Memory B cell (primary cell): ENCODE measurements at regions not wholly inside any gene's neighbourhood (a gene's known extent, or its start where the extent isn't known, plus 50 kb on each side); places are given as distances from the start of the nearest gene placed in this dataset.
"Not testable (repeated sequence)": the region's sequence is repeated elsewhere in the genome, so short reads cannot be mapped to it uniquely, and the experiment has no call there.

ENCODE experiments used
- ATAC-seq: fragments of 150-1000 bp; cut with Tn5 transposase; 2 replicates; pipeline ENCODE4 v1.10.0; 2021; ENCODE audit warnings: low read depth, mild to moderate bottlenecking, moderate library complexity
- DNase-seq, 2 donors: peaks; one replicate each; pipeline ENCODE4 v3.0.0; 2022; ENCODE audit warnings: low spot score in 2 of 2
- H3K27ac Mint-ChIP-seq: one replicate; pipeline ENCODE4 v1.8.0; 2022; ENCODE audit warnings: mild to moderate bottlenecking, moderate library complexity, mixed read lengths
- H3K27me3 Mint-ChIP-seq: one replicate; pipeline ENCODE4 v1.8.0; 2022; ENCODE audit warnings: mixed read lengths
- H3K36me3 Mint-ChIP-seq: one replicate; pipeline ENCODE4 v1.8.0; 2022; ENCODE audit warnings: mild to moderate bottlenecking, mixed read lengths
- H3K4me1 Mint-ChIP-seq: one replicate; pipeline ENCODE4 v1.8.0; 2022; ENCODE audit warnings: mixed read lengths
- H3K4me3 Mint-ChIP-seq: one replicate; pipeline ENCODE4 v1.8.0; 2022; ENCODE audit warnings: mild to moderate bottlenecking, moderate library complexity, mixed read lengths
- H3K9me3 Mint-ChIP-seq: one replicate; pipeline ENCODE4 v1.8.0; 2022; ENCODE audit warnings: mixed read lengths

DNA sequence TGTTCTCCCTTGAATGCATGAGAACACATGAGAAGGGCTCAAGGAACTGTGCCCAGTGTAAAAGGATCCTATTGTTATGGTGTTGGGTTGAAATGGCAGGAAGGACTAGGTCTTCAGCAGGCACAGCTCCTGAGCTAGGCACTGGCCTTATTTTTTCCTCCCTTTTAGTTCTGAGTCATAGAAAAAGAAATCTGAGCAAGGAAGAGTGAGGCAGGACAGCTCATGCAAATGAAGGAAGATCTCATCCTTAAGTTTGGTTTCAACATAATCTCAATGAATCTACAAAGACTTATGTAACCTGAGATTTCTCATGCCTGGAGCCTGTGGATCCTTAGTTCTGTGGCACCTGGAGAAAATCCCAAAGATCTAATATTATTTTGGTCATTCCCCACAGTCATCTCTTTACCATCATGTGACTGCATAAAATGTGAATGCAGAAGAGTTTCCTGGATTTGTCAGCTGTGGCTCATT lies 188.6 kb upstream of the TBL1XR1 start:
- H3K4me1 Mint-ChIP-seq, result peaks cover 3% of the 10 kb centered on the region
- DNase-seq (no peak), ATAC-seq (no peak)
- H3K27me3 Mint-ChIP-seq, result no peaks in the 10 kb centered on the region
- no peaks in the 10 kb centered on the region for H3K9me3 Mint-ChIP-seq
- no peak overlapping the region for H3K4me3 Mint-ChIP-seq
- peak overlapping the region; percentile 37 for H3K27ac Mint-ChIP-seq
- no peaks in the 10 kb centered on the region for H3K36me3 Mint-ChIP-seq

DNA sequence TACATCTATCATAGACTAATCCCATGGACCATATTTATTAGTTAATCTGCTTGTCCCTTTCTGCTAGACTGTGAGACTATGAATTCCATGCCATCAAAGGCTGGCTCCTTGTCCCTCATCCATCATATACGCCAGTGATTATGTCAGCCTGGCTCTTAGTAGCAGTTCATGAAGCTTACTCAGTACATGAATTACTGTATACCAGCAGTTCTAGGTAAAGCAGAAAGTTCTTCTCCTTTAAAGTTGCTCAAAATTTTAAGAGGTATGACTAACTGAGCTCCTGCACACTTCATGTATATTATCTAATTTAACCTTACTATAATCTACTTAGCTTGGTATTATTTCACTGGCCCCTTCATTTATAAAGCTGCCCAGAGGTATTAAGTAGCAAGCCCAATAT lies 190.9 kb upstream of the TBL1XR1 start:
- Mint-ChIP-seq H3K27ac (no peak overlapping the region), H3K4me1 (peaks cover 3% of the 10 kb centered on the region), H3K4me3 (no peak overlapping the region), H3K9me3 (no peaks in the 10 kb centered on the region), H3K36me3 (no peaks in the 10 kb centered on the region), H3K27me3 (no peaks in the 10 kb centered on the region)
- ATAC-seq (no peak), DNase-seq (no peak)

GRCh38 chr3:177394231-177395024 lies 197.1 kb upstream of the TBL1XR1 start:
- H3K4me3 Mint-ChIP-seq, result peak overlapping the region; percentile 14
- DNase-seq, H3K4me1 Mint-ChIP-seq, ATAC-seq, H3K9me3 Mint-ChIP-seq, H3K36me3 Mint-ChIP-seq, H3K27me3 Mint-ChIP-seq, H3K27ac Mint-ChIP-seq: not testable (repeated sequence)

DNA sequence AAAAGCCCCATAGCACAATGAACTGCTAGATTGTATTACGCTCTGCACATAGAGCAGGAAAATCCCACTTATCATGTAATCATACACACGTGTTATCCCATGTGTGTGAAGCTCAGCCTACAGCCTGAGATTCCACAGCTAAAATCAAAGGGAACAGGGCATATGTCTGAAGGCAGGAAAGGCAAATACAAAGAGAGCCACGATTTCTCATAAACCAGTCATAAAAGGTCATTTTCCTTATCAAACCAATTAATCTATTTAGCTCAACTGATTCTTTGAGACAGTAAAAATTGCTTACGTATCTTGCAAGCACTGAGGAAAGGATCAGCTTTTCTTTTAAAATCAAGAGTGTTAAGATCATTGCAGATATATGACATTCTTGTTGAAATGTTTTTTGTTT lies 199.5 kb upstream of the TBL1XR1 start:
- Mint-ChIP-seq H3K4me3 (no peak overlapping the region), H3K9me3 (no peaks in the 10 kb centered on the region), H3K36me3 (no peaks in the 10 kb centered on the region), H3K27ac (no peak overlapping the region), H3K27me3 (no peaks in the 10 kb centered on the region), H3K4me1 (no peaks in the 10 kb centered on the region)
- ATAC-seq, result no peak
- no peak for DNase-seq

GRCh38 chr3:177401375-177401774 lies 204.1 kb upstream of the TBL1XR1 start:
- H3K36me3 Mint-ChIP-seq, result no peaks in the 10 kb centered on the region
- H3K4me3 Mint-ChIP-seq, result no peak overlapping the region
- H3K4me1 Mint-ChIP-seq, result no peaks in the 10 kb centered on the region
- ATAC-seq, result no peak
- no peak for DNase-seq
- H3K9me3 Mint-ChIP-seq, result no peaks in the 10 kb centered on the region
- H3K27me3 Mint-ChIP-seq, result no peaks in the 10 kb centered on the region
- no peak overlapping the region for H3K27ac Mint-ChIP-seq

DNA sequence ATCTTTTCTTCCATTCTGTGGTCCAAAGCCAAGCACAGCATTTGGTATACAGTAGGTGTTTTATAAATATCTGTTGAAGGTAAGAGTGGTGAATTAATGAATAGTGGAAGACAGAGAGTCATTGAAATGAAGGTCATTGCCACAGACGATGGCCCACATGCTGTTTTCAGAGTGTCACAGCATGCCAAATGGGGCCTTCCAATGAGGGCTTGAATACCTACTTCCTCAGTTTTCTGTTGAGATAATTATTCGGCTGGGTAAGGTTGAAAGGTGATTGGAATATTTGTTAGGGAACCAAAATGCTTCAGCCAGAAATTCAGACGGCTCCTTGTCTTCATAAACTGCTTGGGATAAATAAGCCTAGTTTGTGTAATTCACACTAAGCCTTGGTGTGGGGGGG lies 205.3 kb upstream of the TBL1XR1 start:
- no peaks in the 10 kb centered on the region for H3K36me3 Mint-ChIP-seq
- no peaks in the 10 kb centered on the region for H3K4me1 Mint-ChIP-seq
- no peaks in the 10 kb centered on the region for H3K9me3 Mint-ChIP-seq
- H3K27me3 Mint-ChIP-seq, result no peaks in the 10 kb centered on the region
- no peak for DNase-seq
- no peak for ATAC-seq
- no peak overlapping the region for H3K27ac Mint-ChIP-seq
- no peak overlapping the region for H3K4me3 Mint-ChIP-seq

DNA sequence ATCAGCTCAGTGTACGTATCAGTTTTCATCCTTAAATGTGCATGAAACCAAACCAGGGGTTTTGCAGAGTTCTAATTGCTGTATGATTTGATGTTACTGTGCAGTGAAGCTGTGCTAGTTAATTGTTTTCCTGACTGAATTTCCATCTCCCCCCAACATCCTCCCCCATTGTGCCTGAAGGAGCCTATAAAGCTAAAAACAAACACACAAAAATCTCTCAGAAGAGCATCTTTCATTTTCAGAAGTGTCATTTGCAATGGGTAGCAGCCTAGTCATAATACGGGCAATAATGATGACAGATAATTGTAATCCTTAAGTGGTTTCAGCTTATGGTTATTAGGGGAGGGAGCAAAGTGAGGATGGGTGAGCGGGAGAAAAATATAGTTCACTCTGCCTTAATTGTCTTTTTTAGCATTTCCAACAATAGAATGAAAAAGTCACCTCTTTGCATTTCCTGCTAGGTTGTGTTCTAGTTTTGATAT lies 207.9 kb upstream of the TBL1XR1 start:
- Mint-ChIP-seq H3K9me3 (no peaks in the 10 kb centered on the region), H3K4me1 (no peaks in the 10 kb centered on the region), H3K27me3 (no peaks in the 10 kb centered on the region), H3K36me3 (no peaks in the 10 kb centered on the region), H3K27ac (no peak overlapping the region), H3K4me3 (no peak overlapping the region)
- no peak for DNase-seq
- no peak for ATAC-seq

GRCh38 chr3:177410730-177411129 lies 213.4 kb upstream of the TBL1XR1 start:
- Mint-ChIP-seq H3K27me3 (no peaks in the 10 kb centered on the region), H3K9me3 (no peaks in the 10 kb centered on the region), H3K4me1 (peaks cover 4% of the 10 kb centered on the region), H3K4me3 (no peak overlapping the region), H3K27ac (no peak overlapping the region), H3K36me3 (no peaks in the 10 kb centered on the region)
- ATAC-seq (no peak), DNase-seq (no peak)

GRCh38 chr3:177411201-177411600 lies 213.9 kb upstream of the TBL1XR1 start:
- Mint-ChIP-seq H3K9me3 (no peaks in the 10 kb centered on the region), H3K4me3 (no peak overlapping the region), H3K36me3 (no peaks in the 10 kb centered on the region), H3K4me1 (peaks cover 4% of the 10 kb centered on the region), H3K27me3 (no peaks in the 10 kb centered on the region), H3K27ac (no peak overlapping the region)
- ATAC-seq (no peak), DNase-seq (no peak)

DNA sequence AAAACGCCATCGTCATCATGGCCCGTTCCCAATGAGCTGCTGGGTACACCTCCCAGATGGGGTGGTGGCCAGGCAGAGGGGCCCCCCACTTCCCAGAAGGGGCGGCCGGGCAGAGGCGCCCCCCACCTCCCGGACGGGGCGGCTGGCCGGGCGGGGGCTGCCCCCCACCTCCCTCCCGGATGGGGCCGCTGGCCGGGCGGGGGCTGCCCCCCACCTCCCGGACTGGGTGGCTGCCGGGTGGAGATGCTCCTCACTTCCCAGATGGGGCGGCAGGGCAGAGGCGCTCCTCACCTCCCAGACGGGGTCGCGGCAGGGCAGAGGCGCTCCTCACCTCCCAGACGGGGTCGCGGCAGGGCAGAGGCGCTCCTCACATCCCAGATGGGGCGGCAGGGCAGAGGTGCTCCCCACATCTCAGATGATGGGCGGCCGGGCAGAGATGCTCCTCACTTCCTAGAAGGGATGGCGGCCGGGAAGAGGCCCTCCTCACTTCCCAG lies 215.4 kb upstream of the TBL1XR1 start:
- not testable (repeated sequence) for H3K27ac Mint-ChIP-seq, ATAC-seq, H3K36me3 Mint-ChIP-seq, H3K4me3 Mint-ChIP-seq, H3K4me1 Mint-ChIP-seq, H3K9me3 Mint-ChIP-seq, DNase-seq, H3K27me3 Mint-ChIP-seq

GRCh38 chr3:177414093-177414492 lies 216.8 kb upstream of the TBL1XR1 start:
- Mint-ChIP-seq H3K27me3 (no peaks in the 10 kb centered on the region), H3K27ac (no peak overlapping the region), H3K36me3 (no peaks in the 10 kb centered on the region), H3K4me3 (no peak overlapping the region), H3K4me1 (peaks cover 4% of the 10 kb centered on the region), H3K9me3 (no peaks in the 10 kb centered on the region)
- ATAC-seq, result no peak
- no peak for DNase-seq

DNA sequence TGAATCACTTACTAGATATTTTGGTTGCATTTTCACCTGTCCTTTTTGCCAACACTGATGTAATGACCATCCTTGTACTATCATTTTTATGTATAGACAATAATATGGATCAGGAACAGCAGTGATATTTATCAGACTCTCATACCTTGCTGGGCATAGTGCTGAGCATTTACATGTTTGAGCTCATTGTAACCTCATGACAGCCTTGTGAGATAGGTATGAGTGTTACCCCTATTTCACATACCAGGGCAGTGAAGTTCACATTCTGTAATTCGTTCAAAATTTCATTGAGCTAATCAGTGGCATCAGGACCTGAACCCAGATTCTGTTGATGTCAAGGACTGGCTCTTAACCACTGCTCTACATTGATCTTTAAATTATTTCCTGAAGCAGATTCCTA lies 221.5 kb upstream of the TBL1XR1 start:
- Mint-ChIP-seq H3K27ac (no peak overlapping the region), H3K9me3 (no peaks in the 10 kb centered on the region), H3K4me3 (no peak overlapping the region), H3K36me3 (no peaks in the 10 kb centered on the region), H3K4me1 (peaks cover 4% of the 10 kb centered on the region), H3K27me3 (peaks cover 1% of the 10 kb centered on the region)
- DNase-seq (no peak), ATAC-seq (no peak)

DNA sequence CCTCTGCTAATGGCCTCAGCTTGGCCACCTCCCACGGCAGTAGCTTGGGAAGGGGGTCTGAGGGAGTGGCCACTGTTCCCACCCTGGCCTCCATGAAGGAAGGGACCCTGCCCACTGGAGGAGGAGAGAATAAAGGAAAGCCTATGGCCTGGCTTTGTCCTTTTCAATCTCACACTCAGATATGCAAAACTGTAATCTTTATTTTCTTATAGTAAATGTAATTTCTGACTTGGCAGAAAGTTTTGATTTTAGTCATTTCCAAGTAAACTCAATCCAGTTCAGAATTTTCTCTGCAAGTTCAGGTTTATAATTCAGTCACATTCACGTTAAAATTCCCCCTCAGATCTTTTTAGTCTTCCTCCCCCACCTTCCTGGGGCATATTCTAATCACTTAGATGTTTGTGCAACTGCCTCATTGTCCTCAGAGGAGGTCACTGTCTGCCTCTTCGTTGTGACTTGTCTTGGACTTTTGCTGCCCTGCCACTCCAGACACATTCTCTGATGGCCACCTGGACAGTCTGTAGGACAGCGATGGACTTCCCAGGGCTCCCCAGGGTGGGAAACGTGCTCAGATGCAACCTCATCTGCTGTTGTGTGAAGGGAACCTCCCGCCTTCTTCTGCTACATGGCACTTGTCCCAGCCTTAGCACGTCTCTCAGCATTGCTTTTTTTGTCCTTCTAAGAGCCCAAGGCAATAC lies 222.8 kb upstream of the TBL1XR1 start:
- ATAC-seq (no peak), DNase-seq (no peak)
- Mint-ChIP-seq H3K4me3 (no peak overlapping the region), H3K36me3 (no peaks in the 10 kb centered on the region), H3K27ac (no peak overlapping the region), H3K27me3 (peaks cover 1% of the 10 kb centered on the region), H3K9me3 (no peaks in the 10 kb centered on the region), H3K4me1 (peaks cover 4% of the 10 kb centered on the region)

DNA sequence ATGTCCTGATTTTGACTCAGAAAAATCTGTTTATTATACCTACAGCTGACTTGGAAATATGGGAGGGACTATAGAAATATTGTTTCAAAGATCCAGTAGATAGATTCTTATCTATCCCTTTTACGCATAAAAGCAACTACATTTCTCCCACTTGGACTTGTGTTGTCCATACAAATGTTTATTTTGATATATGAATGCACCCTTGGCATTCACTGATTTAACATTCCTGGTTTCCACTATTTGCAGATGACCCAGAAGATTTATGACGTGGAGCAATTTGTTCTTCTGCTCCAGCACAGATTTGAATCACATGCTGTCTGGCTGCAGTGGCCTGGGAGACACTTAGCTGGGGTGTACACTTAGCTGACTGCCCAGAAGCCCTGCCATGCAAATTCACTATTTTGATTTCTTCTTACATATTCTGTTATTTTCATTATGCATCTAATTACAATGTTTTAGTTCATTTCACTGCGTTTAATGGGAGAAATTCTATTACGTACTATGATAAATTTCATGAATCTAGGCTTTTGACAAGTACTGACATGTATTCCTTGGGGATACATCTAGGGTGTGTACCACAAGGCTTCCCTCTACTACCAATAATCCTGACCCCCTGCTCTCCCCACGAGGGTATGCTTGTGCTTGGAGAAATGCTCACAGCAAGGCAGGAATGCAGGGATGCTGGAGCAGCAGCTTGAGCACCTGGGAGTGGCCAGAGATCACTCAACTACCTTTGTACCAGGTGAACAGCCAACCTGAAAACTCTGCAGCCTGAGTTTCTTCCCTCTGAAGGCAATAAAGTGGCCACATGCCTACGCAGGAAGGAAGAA lies 223.6 kb upstream of the TBL1XR1 start:
- H3K27ac Mint-ChIP-seq, result no peak overlapping the region
- peaks cover 4% of the 10 kb centered on the region for H3K4me1 Mint-ChIP-seq
- no peak for ATAC-seq
- peaks cover 1% of the 10 kb centered on the region for H3K27me3 Mint-ChIP-seq
- no peaks in the 10 kb centered on the region for H3K9me3 Mint-ChIP-seq
- no peak for DNase-seq
- H3K36me3 Mint-ChIP-seq, result no peaks in the 10 kb centered on the region
- no peak overlapping the region for H3K4me3 Mint-ChIP-seq
